Inferior parietal cortex (tissue), 1 donor: ENCODE measurements at regions not wholly inside any gene's neighbourhood (a gene's known extent, or its start where the extent isn't known, plus 50 kb on each side); places are given as distances from the start of the nearest gene placed in this dataset.

ENCODE experiments used
- DNase-seq: peaks from one replicate; pipeline ENCODE4 v3.0.0-alpha.2; 2016; ENCODE audit errors: extremely low spot score

DNA sequence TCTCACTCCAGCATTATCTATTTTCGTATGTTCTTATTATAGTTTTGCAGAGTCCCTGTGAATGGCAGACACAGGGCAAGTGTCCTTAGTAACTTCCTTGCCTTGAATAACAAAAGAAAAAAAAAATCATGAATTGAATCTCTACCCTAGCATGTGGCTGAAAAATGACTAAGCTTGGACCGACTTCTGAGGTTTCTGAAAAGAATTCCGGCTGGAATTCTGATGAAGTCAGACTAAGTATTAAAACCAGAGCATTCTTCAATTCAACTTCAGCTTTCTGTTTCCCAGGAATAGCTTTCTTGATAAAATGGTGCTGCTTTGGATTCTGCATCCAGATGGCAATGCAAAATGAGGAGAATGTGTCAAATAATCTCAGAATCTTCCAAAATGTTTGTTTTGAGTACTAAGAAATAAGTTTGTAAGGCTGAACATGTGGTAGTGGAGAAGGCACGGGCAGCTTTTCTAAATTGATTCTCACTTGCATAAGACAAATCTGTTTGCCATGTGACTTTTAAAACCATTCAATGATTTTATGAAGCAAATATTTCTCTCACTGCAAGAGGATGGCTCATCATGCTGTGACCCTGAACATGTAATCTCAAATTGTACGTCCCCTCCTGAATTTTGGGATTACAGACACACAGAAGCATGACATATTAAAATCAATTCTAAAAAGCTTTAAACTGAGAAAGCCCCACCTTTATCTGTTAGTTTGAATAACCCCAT lies 1462.8 kb upstream of the LRRTM1 start:
- DNase-seq: peak; percentile 38

DNA sequence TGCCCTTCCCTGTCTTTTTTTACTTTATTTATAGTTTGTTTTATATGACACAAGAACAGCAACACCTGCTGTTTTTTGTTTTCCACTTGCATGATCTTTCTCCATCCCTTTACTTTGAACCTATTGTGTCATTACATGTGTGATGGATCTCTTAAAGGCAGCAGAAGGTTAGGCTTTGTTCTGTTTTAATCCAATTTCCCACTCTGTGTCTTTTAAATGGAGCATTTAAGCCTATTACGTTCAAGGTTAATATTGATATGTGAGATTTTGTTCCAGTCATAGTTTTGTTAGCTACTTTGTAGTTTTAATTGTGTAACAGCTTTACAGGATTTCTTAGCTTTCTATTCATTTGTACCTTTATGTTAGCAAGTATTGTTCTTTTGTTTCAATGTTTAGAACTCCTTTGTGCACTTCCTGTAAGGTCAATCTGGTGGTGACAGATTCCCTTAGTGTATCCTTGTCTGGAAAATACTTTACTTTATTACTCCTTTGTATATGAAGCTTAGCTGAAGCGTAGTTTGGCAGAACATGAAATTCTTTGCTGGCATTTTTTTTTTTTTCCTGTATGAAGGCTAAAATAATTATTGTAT lies 1443.0 kb upstream of the LRRTM1 start:
- no peak for DNase-seq

DNA sequence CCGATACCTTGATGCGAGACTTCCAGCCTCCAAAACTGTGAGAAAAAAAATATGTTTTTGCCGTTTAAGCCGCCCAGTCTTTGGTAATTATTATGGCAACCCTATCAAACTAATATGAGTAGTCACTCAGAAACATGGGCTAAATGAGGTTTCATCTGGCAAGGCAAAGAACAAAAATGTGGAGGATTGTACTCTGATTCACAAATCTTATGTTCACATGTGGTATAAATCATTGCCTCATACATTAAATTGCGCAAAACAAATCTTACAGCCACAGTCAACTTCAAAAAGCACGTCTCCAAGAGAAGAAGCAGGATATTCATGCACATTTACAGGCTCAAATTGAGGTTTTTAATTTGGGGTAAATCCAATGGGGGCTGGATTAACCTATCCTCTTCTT lies 1435.4 kb upstream of the LRRTM1 start:
- no peak for DNase-seq

DNA sequence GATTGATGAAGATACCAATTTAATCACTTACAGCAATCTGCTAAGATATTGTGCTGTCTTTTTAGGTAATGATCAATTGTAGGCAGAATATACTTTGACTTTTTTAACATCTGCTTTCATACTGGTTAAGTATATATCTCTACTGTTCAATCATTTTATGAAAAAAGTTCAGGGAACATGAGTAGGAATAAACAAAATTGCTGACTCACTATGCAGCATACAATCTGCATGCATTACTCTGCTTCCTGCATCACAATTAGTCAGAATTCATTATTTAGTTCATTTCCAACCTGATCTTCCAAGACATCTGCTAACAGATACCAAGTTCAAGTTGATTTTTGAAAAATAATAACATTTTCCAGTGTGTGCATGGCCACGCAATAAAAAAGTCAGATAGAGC lies 1430.4 kb upstream of the LRRTM1 start:
- no peak for DNase-seq

DNA sequence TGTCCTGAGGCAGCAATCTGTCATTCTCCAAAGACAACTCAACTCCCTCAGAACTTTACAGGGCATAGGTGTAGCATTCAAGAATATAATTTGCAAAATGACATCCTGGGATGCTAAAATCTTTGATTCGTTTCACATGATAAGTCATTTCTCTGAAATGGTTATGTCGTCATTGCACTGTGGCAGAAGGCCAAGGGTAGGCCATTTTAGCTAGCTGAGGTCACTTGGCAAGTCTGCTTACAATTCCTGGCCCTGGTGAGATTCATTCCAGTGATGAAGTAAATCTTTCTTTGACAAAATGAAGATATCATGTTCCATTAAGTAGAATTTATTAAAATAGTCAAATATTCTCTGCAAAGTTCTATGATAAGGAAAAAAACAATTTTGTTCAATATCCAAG lies 1410.3 kb upstream of the LRRTM1 start:
- no peak for DNase-seq

DNA sequence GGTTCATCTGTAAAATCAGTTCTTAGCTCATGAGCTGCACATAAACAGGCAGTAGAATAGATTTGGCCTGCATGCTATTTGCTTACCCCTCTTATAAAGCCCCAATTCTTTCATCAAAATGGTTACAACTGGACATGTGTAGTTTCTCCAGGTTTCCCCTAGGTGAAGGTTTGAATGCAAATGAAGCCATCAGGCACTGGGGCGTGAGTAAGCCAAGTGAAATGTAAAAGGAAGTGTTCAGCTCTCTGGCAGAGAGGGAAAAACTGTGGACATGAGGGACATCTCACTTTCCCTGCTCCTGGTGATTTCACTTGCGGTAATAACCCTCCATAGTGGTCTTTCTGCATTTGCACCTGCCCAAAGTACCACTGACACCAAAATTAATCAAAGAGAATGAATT lies 1402.3 kb upstream of the LRRTM1 start:
- DNase-seq: no peak

DNA sequence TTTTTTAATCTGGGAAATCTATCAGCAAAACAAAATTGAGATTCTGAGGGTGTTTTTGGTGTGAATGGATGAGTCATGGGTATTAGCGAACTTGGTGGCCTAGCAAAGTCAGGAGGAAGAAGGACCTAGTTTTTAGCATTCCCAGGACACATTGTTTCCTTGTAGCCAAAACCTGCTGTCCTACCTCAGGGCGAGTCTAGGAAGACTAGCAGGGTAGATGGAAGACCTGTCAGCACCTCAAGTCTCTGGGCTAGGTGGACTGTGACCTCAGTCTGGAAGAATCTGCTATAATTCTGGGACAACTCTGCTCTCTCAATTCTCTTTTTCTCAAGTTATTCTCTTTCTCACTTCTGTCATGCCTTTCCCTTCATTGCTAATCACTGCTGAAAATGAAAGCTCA lies 1399.3 kb upstream of the LRRTM1 start:
- DNase-seq: no peak

DNA sequence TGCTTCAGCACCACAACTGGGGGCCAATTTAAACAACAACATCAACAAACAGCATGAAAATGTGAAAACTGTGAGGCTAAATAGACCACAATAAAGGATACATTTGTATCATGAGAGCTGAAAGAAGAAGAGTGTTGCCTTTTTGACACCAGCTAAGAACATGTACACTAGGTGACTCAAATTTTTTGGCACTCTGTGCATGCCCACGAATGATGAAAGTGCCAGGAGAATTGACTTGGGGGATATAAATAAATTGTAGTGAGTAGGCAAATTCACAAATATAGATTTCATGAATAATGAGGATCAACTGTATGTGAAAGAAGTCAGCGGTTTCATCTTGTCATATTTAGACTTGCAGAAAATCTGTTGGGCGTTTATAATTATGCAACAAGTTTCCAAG lies 1388.0 kb upstream of the LRRTM1 start:
- DNase-seq: no peak

DNA sequence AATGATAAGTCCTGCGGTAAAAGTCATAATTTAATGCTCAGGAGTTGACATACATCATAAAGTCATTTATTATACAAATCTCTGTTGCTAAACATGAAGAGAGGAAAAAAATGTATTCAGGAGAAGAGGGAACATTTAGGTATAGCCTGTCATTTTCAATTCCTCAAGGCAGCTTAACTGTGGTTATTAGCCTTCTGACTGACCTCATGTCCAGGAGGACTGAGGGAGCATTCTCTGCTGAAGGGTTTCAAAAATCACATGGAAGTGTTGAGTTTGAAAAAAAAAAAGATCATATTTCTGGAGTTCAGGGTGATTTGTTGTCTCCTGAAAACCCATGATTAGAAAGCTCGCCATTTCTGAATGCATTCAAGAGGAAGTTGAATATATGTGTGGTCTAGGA lies 1371.1 kb upstream of the LRRTM1 start:
- DNase-seq: no peak

DNA sequence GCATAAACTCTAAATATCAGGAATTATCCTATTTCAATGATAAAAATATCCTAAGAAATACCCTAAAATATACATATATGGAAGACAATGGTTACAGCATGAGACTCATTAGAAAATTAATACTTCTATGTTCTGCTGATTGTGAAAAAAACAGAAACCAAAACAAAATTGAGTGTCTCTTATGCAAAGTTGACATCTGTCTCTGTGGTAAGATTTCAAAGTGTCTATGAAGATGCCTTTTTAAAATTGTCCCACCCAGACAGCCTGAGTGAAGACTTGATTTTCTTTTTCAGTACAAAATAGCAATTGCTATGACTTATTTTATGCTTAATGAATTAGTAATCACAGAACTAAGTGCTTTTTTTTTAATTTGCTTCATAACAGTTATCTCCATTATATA lies 1368.4 kb upstream of the LRRTM1 start:
- DNase-seq: no peak

DNA sequence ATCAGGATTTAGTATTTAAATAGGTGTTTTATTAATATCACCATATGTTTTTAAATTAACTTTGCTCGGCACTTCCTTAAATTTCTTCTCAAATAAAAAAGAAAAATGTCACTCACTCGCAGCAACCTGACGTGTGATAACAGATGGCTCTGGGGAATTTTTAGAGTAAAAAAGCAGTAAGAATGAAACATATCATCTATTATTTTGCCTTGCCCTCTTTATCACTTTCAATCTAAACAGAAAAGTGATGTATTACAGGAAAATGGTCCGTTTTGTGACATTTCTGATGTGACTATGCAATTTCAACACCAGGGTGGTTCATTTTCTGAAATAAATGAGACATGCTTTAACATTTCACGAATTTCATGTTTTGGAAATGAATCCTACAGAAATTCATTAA lies 1368.0 kb upstream of the LRRTM1 start:
- no peak for DNase-seq

DNA sequence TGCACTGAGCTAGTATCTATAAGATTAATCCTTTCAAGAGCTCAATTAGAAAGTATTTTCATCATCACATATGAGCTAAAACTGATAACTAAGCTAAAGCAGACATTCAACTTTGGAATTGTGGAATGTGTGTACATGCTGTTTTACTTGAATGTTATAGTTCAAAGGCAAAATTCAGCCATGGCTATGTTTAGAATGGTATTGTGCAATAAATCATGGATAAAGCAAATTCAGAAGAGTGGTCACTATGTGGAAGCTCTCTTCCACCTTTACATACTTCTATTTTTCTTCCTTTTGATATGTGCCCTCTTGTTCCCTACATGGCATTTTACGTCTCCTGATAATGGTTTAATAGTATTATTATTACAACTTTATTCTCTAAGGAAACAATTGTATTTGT lies 1366.3 kb upstream of the LRRTM1 start:
- no peak for DNase-seq

DNA sequence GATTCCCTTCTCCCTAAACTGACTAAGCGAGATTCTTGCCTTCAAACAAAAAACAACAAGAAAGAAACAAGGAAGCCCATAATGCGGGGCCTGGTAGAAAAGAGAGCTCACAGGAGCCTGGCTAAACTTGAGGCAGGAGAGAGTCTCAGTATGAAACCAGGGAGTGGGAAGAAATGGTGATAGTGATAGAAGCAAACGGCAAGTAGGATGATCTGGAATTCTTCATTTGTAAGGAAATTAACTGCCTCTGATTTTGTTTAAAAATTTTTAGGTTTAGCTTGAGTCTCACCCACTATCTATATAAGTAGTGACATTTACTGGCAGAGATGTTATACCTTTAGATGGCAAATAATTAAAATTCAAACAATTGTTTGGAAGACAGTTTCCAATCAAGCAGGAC lies 1356.5 kb upstream of the LRRTM1 start:
- no peak for DNase-seq

DNA sequence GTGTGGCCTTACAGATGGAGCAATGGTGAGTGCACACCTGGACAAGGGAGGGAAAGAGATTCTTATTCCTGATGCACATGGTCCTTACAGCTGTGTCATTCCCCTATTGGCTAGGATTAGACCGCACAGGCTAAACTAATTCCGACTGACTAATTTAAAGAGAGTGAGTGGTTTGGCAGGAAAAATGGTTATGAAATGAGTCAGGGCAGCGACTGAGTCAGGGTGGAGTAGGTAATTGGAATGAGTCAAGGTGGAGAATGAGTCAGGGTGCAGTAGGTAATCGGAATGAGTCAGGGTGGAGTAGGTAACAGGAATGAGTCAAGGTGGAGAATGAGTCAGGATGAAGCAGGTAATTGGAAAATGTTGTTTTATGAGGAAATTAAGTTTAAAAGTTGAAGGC lies 1353.7 kb upstream of the LRRTM1 start:
- DNase-seq: no peak

DNA sequence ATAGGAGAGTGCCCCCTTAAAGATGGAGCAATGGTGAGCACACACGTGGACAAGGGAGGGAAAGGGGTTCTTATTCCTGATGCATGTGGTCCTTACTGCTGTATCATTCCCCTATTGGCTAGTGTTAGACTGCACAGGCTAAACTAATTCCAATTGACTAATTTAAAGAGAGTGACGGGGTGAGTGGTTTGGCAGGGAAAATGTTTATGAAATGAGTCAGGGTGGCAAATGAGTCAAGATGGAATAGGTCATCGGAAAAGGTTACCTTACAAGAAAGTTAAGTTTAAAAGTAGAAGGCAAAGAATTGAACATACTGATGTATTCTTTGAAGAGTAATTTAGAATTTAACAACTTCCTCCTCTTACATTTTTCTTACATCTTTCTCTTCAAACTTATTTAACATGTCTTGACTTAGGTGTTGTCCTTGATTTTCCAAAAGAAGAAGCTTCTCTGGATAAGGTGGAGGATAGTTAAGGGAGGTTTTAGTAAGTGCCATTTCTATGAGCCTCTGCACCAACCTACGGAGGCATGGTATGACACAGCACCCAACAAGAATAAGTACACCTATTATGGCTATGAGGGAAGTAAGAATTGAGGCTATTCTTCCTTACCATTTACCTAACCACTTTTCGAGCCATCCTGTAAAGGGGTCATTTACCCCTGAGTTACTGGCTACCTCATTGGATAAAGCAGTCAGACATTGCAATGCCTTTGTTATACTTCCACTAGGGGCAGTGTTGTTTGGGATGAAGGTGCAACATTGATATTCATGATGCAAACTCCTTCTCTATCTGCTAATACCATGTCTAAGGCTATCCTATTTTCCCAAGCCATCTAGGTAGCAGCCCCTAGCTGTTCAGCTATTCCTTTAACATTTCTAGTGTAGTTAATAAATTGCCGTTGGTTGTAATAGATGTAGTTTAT lies 1345.8 kb upstream of the LRRTM1 start:
- DNase-seq: no peak

DNA sequence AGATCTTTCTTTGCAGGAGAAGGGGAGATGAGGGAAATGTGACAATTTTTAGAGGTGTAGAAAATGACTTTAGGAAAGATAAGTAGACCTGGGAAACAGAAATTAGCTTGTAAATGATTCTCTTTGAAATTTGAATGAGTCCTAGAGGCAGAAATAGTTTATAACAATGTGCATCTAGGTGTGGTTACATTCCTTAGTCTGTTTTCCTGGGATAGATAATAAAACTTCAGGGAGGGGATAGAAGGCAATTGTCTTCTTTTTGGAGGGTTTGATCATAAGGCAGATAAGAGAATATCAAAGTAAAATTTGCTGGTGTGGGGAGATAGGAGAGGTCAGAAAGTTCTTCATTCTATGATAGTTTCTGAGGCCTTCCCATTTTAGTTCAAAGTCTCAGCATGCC lies 1344.3 kb upstream of the LRRTM1 start:
- DNase-seq: no peak

DNA sequence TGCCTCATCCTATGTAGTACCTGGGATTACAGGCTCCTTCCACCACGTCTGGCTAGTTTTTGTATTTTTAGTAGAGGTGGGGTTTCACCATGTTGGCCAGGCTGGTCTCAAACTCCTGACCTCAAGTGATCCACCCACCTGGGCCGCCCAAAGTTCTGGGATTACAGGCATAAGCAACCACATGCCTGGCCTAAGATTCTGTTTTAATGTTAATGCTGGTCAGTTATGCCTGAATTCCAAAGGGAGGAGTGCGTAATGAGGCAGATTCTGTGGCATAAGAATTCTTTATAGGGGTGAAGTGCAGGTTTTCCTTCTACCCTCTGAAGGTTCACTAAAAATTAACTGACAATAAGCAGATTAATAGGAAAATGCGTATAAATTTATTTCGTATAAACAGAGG lies 1343.8 kb upstream of the LRRTM1 start:
- no peak for DNase-seq

DNA sequence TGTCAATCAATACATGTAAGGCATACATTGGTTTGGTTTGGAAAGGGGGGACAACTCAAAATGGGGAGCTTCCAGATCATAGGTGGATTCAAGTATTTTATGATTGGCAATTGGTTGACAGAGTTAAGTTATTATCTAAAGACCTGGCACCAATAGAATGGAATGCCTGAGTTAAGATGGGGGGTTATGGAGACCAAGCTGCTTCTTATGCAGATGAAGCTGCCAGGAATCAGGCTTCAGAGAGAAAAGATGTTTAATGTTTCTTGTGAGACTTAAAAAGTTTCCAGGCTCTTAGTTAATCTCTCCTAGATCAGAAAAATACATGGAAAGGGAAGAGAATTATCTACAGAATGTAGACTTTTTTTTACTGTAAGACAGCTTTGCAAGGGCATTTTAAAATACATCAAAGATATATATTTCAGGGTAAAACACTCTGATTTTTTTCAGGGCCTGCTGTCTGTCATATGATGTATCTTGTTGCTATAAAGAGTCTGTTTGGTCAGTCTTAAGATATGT lies 1343.2 kb upstream of the LRRTM1 start:
- no peak for DNase-seq

DNA sequence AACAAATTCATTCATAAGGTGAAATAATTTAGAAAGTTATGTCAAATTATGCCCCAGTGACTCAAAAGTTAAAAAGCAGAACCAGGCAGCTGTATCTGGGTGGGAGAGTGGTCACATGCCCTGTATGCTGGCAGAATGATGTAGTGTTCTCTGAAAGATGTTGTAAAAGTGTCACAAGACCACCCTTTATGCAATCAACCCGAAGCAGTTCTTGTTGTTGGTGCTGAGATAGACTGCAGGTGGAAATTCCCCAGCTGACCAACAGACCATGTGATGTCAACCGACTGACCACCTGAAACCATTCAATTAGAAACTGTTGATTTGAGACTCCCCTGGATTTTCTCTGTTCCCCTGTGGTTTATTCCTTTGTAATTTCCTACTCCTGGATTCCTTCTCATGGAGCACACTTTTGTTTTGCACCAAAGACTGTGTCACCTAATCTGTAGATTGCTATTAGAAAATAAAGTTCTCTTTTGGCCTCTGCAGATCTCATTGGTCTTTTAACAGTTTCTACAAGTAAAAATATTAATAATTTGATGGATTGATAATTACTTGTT lies 1341.3 kb upstream of the LRRTM1 start:
- no peak for DNase-seq

DNA sequence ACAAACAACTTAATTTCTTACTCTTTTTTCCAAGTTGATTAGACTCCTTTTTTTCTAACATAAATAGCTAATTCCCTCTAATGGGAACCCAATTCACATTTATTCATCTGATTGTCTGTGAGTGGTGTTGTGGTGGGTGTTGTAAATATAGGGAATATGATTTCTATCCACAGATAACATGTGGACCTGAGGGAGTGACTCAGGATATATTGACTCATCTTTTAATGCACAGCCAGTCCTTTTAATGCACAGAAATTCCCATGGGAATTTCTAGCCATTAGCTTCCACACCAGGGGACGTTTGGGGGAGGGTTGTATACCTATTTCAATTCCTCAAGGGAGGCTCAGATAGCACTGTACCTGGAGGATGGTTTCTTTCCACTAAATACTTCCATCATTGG lies 1339.6 kb upstream of the LRRTM1 start:
- no peak for DNase-seq

DNA sequence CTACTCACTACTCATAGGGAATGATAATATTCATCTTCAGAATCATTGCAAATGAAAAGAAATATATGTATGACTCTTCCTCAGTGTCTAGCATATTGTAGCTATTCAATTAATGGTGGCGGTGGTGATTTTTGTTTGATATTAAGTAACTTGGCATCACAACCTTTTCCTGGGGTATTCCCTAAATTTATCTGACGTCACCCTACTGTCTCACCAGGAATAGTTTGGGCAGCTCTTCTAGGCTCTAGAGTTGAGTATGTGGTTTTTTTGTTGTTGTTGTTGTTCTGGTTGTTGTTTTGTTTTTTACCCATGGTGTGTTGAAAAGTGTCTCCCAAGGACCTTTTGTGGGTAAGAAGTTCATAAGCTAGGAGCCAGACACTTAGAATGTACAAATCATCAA lies 1320.3 kb upstream of the LRRTM1 start:
- no peak for DNase-seq

DNA sequence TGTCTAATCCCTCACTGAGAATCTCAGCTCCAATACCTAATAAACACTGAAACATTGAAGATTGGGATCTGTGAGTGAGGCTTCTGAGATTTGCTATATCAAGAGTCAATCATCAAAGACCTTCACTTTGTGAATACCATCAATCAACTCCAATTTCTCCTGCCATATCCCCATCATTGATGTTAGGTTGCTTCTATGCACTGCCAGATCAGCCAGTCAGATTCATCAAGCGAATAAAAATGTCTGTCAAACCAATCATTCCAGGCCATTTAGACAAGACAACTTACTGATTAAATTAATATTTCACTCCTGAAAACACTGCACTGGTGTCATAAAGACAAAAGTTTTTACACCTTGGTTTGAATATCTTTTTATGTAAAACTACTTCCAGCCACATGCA lies 1295.5 kb upstream of the LRRTM1 start:
- no peak for DNase-seq
